Endodermal cell (in vitro differentiated cells): ENCODE measurements at regions not wholly inside any gene's neighbourhood (a gene's known extent, or its start where the extent isn't known, plus 50 kb on each side); places are given as distances from the start of the nearest gene placed in this dataset.

Experiments used
- DNase-seq: peaks from one replicate; pipeline ENCODE4 v3.0.0-alpha.2; 2017
- H3K27ac ChIP-seq: 2 replicates; pipeline ENCODE4 v1.5.1; 2013; ENCODE audit warnings: mild to moderate bottlenecking, low read depth, low read length, moderate library complexity
- H3K27me3 ChIP-seq: 2 replicates; pipeline ENCODE4 v1.6.1; 2013; ENCODE audit warnings: mild to moderate bottlenecking, low read length, moderate library complexity; ENCODE audit not compliant: insufficient read depth, control insufficient read depth, poor library complexity, severe bottlenecking
- H3K36me3 ChIP-seq: 2 replicates; pipeline ENCODE4 v1.7.0; 2013; ENCODE audit warnings: mild to moderate bottlenecking, low read length, moderate library complexity; ENCODE audit not compliant: control insufficient read depth, insufficient read depth
- H3K4me1 ChIP-seq: one replicate; pipeline ENCODE4 v1.7.0; 2013; ENCODE audit warnings: low read length; ENCODE audit not compliant: control insufficient read depth, insufficient read depth
- H3K4me3 ChIP-seq: 2 replicates; pipeline ENCODE4 v1.5.1; 2013; ENCODE audit warnings: mild to moderate bottlenecking, low read length, moderate library complexity
- H3K9ac ChIP-seq: 2 replicates; pipeline ENCODE4 v1.6.1; 2013; ENCODE audit warnings: mild to moderate bottlenecking, low read length, moderate library complexity; ENCODE audit not compliant: poor library complexity, severe bottlenecking; ENCODE audit errors: extremely low read depth
- H3K9me3 ChIP-seq: 2 replicates; pipeline ENCODE4 v1.6.1; 2013; ENCODE audit warnings: mild to moderate bottlenecking, low read length, moderate library complexity; ENCODE audit not compliant: control insufficient read depth
- H3K27ac Mint-ChIP-seq: 2 replicates; pipeline ENCODE4 v1.8.0; 2020; ENCODE audit warnings: mixed read lengths
- H3K27me3 Mint-ChIP-seq: 2 replicates; pipeline ENCODE4 v1.8.0; 2021; ENCODE audit warnings: mild to moderate bottlenecking, mixed read lengths; ENCODE audit not compliant: insufficient read depth
- H3K36me3 Mint-ChIP-seq: 2 replicates; pipeline ENCODE4 v1.8.0; 2020; ENCODE audit warnings: low read depth, mixed read lengths
- H3K4me1 Mint-ChIP-seq: 2 replicates; pipeline ENCODE4 v1.8.0; 2020; ENCODE audit warnings: mixed read lengths
- H3K4me3 Mint-ChIP-seq: 2 replicates; pipeline ENCODE4 v1.8.0; 2020; ENCODE audit warnings: mild to moderate bottlenecking, moderate library complexity, mixed read lengths
- H3K9me3 Mint-ChIP-seq: 2 replicates; pipeline ENCODE4 v1.8.0; 2020; ENCODE audit warnings: mild to moderate bottlenecking, mixed read lengths
- WGBS, 2 experiments: methylation state at CpG; one replicate each; pipeline versions ENCODE4 v1.1.5 to v1.1.7; 2013; ENCODE audit warnings: missing lambda C conversion rate in 2 of 2, mixed read lengths in 1 of 2; ENCODE audit not compliant: insufficient coverage in 1 of 2, insufficient read length in 1 of 2; 5-methylcytosine and 5-hydroxymethylcytosine counted together
- TF ChIP-seq, protein P1 (sequence below): fragments of 200-600 bp; sonication (generic); conservative IDR thresholded peaks from 2 replicates; pipeline ENCODE4 v1.5.0; 2021; ENCODE audit warnings: antibody characterized with exemption, mild to moderate bottlenecking

DNA sequence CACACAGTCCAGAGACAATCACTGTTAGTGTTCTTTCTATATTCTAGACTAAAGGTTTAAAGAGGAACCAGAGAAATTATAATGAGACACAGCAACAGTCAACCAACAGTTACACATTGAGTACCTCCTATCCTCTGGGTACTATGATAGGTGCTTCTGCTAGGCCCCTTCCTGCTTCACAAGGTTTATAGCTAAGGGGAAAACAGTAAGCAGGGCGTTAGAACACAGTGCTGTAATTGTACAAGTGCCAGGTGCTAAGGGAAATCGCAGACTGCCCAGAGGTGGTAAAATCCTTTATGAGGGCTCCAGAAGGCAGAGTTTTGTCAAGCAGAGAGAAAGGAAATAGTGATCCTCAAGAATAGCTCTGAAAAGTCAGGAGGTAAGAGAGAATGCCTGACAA, 297.2 kb upstream of the FAT3 start:
- Histone ChIP-seq H3K36me3 (no peaks in the 10 kb centered on the region), H3K27ac (no peak overlapping the region), H3K4me1 (no peaks in the 10 kb centered on the region), H3K27me3 (no peaks in the 10 kb centered on the region), H3K9ac (no peak overlapping the region), H3K9me3 (no peaks in the 10 kb centered on the region), H3K4me3 (no peak overlapping the region)
- Mint-ChIP-seq H3K27ac (no peak overlapping the region), H3K9me3 (peaks cover 1% of the 10 kb centered on the region), H3K36me3 (no peaks in the 10 kb centered on the region), H3K4me1 (peaks cover 17% of the 10 kb centered on the region), H3K4me3 (no peak overlapping the region), H3K27me3 (peaks cover 7% of the 10 kb centered on the region)
- DNase-seq: no peak
- TF ChIP-seq, protein P1, sequence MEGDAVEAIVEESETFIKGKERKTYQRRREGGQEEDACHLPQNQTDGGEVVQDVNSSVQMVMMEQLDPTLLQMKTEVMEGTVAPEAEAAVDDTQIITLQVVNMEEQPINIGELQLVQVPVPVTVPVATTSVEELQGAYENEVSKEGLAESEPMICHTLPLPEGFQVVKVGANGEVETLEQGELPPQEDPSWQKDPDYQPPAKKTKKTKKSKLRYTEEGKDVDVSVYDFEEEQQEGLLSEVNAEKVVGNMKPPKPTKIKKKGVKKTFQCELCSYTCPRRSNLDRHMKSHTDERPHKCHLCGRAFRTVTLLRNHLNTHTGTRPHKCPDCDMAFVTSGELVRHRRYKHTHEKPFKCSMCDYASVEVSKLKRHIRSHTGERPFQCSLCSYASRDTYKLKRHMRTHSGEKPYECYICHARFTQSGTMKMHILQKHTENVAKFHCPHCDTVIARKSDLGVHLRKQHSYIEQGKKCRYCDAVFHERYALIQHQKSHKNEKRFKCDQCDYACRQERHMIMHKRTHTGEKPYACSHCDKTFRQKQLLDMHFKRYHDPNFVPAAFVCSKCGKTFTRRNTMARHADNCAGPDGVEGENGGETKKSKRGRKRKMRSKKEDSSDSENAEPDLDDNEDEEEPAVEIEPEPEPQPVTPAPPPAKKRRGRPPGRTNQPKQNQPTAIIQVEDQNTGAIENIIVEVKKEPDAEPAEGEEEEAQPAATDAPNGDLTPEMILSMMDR: no peak
- WGBS, 2 experiments: 90 to 94% methylated on average over 2 of the region's 2 CpGs

DNA sequence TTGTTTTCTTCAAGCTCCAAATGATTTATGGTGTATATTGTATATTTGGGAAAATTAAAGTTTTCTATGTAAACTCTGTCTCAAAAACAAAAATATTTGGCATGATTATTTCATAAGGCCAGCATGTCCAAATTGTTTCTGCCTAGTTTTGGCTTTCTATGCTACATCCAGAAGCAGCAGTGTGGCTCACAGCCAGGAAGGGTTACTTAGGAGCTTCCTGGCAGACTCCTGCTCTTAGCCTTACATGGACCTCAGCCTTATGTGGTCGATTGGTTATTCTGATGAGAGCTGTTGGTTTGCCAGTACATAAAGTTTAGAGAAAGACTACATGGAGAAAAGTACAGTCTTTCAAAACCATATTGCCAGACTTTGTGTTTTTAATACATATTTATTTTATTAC, 297.7 kb upstream of the FAT3 start:
- H3K36me3 Mint-ChIP-seq: no peaks in the 10 kb centered on the region
- H3K36me3 ChIP-seq: no peaks in the 10 kb centered on the region
- H3K9ac ChIP-seq: no peak overlapping the region
- no peaks in the 10 kb centered on the region for H3K4me1 ChIP-seq
- no peaks in the 10 kb centered on the region for H3K27me3 ChIP-seq
- TF ChIP-seq, protein P1: no peak
- H3K4me1 Mint-ChIP-seq: peaks cover 14% of the 10 kb centered on the region
- 86 to 90% methylated on average over 1 of the region's 1 CpG for WGBS, 2 experiments
- H3K4me3 Mint-ChIP-seq: no peak overlapping the region
- peaks cover 7% of the 10 kb centered on the region for H3K27me3 Mint-ChIP-seq
- no peak overlapping the region for H3K4me3 ChIP-seq
- H3K9me3 Mint-ChIP-seq: peaks cover 1% of the 10 kb centered on the region
- no peak overlapping the region for H3K27ac Mint-ChIP-seq
- no peak overlapping the region for H3K27ac ChIP-seq
- DNase-seq: no peak
- H3K9me3 ChIP-seq: no peaks in the 10 kb centered on the region

DNA sequence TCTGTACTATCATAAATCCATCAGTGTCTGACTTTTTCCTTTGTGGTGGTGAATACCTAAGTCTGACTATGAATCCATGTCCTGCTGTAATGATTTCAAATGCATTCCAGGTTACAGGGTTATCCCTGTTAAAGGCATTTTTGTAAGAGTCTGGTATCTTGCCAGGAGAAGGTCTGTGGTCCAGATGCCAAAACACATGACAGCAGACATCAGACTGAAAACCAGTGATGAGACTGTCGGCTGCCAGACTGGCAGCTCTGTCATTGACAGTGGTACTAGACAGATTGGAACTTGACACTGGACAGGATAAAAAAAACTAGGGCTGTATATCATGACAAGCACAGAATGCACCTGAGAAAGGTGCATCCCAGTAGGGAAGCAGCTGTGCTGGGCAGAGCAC, 301.8 kb upstream of the FAT3 start:
- DNase-seq: no peak
- H3K27ac ChIP-seq: no peak overlapping the region
- Mint-ChIP-seq H3K4me3 (no peak overlapping the region), H3K27ac (no peak overlapping the region), H3K4me1 (no peaks in the 10 kb centered on the region), H3K9me3 (peaks cover 3% of the 10 kb centered on the region), H3K27me3 (peaks cover 7% of the 10 kb centered on the region), H3K36me3 (no peaks in the 10 kb centered on the region)
- no peaks in the 10 kb centered on the region for H3K9me3 ChIP-seq
- H3K9ac ChIP-seq: no peak overlapping the region
- no peaks in the 10 kb centered on the region for H3K36me3 ChIP-seq
- H3K4me3 ChIP-seq: no peak overlapping the region
- H3K4me1 ChIP-seq: no peaks in the 10 kb centered on the region
- TF ChIP-seq, protein P1: no peak
- WGBS, 2 experiments: 97 to 100% methylated on average over 1 of the region's 1 CpG
- no peaks in the 10 kb centered on the region for H3K27me3 ChIP-seq
